C4-2B (cell line): ENCODE measurements at regions not wholly inside any gene's neighbourhood (a gene's known extent, or its start where the extent isn't known, plus 50 kb on each side); places are given as distances from the start of the nearest gene placed in this dataset.

ENCODE experiments used
- H3K27ac ChIP-seq: fragments of 450-650 bp; 2 replicates; pipeline ENCODE4 v1.5.1; 2017
- CTCF ChIP-seq: fragments of 450-650 bp; conservative IDR thresholded peaks from 2 replicates; pipeline ENCODE4 v1.5.1; 2017; ENCODE audit warnings: mild to moderate bottlenecking
- ZFX ChIP-seq: fragments of 450-650 bp; IDR thresholded peaks from 2 replicates; pipeline ENCODE4 v1.6.1; 2017

GRCh38 chr13:73299787-73300186, 241.0 kb downstream of the KLF5 start:
- TF ChIP-seq ZFX (no peak), CTCF (no peak)
- H3K27ac ChIP-seq: no peak overlapping the region

GRCh38 chr13:73293913-73294523, 235.2 kb downstream of the KLF5 start:
- H3K27ac ChIP-seq: no peak overlapping the region
- TF ChIP-seq CTCF (no peak), ZFX (no peak)

GRCh38 chr13:73292127-73292526, 233.3 kb downstream of the KLF5 start:
- TF ChIP-seq ZFX (no peak), CTCF (no peak)
- no peak overlapping the region for H3K27ac ChIP-seq

- no peak overlapping the region for H3K27ac ChIP-seq
- TF ChIP-seq ZFX: no peak
- no peak for TF ChIP-seq CTCF
Measured at GRCh38 chr13:73290844-73291243, 232.0 kb downstream of the KLF5 start.

- TF ChIP-seq ZFX (no peak), CTCF (no peak)
- H3K27ac ChIP-seq: no peak overlapping the region
Measured at GRCh38 chr13:73288596-73288995, 229.8 kb downstream of the KLF5 start.

GRCh38 chr13:73287831-73288230, 229.0 kb downstream of the KLF5 start:
- H3K27ac ChIP-seq: no peak overlapping the region
- TF ChIP-seq ZFX: no peak
- no peak for TF ChIP-seq CTCF

GRCh38 chr13:73286942-73287620, 228.3 kb downstream of the KLF5 start:
- peak overlapping the region; percentile 68 for H3K27ac ChIP-seq

More at GRCh38 chr13:73286942-73287620, 228.3 kb downstream of the KLF5 start:
- TF ChIP-seq CTCF: no peak
- no peak for TF ChIP-seq ZFX
